ENCODE measurements at regions not wholly inside any gene's neighbourhood (a gene's known extent, or its start where the extent isn't known, plus 50 kb on each side); places are given as distances from the start of the nearest gene placed in this dataset.

GRCh38 chr6:109255946-109256640 is 126.2 kb downstream of the CD164 start:
- H3K4me1 ChIP-seq (ENCODE audit: insufficient read depth, low read length): peaks cover 43% of the 10 kb centered on the region
- CTCF ChIA-PET: no interaction called here

GRCh38 chr6:109255087-109255486 is 127.2 kb downstream of the CD164 start:
- H3K27me3 ChIP-seq (ENCODE audit: low read length): no peaks in the 10 kb centered on the region
- no peak overlapping the region for H2AFZ ChIP-seq (ENCODE audit: low read length)
- no peaks in the 10 kb centered on the region for H3K9me2 ChIP-seq (replicated peaks; ENCODE audit: low read length)
- no TSS peak for BruUV-seq (replicated peaks)
- H3K9me3 ChIP-seq (ENCODE audit: low read length): no peaks in the 10 kb centered on the region
- H3K9ac ChIP-seq (ENCODE audit: low read length): no peak overlapping the region
- ChIA-PET CTCF (no interaction called here), POLR2A (ENCODE audit: unreplicated experiment) (no interaction called here)
- peak overlapping the region; percentile 46; the same call in 1 of the 2 replicates for H3K27ac ChIP-seq (ENCODE audit: low read length)
- no peaks in the 10 kb centered on the region for H3K36me3 ChIP-seq (ENCODE audit: low read depth, low read length)
- ATAC-seq (no peak), DNase-seq (no peak)
- TF ChIP-seq EZH2 (IDR thresholded peaks at IDR 0.05; ENCODE audit: low read length, unreplicated experiment) (no peak), EZH2phosphoT487 (IDR thresholded peaks at IDR 0.05; ENCODE audit: borderline replicate concordance, low read length) (no peak), CTCF (conservative IDR thresholded peaks at IDR 0.05; ENCODE audit: low read depth, low read length) (no peak)
- H4K20me1 ChIP-seq (ENCODE audit: low read length): no peaks in the 10 kb centered on the region
- intact Hi-C loops (cut with micrococcal nuclease): loop anchor here (5.0 kb wide), 2 partner anchors 82 to 127 kb away; partner anchors contain the start of gene CD164
- no peaks in the 10 kb centered on the region for H3F3A ChIP-seq (ENCODE audit: low read length, unreplicated experiment)
- no peaks in the 10 kb centered on the region for H3K79me2 ChIP-seq (ENCODE audit: low read length)
- no peak overlapping the region for H3K4me2 ChIP-seq (ENCODE audit: low read length)
- peaks cover 38% of the 10 kb centered on the region for H3K4me1 ChIP-seq (ENCODE audit: insufficient read depth, low read length)
- H3K4me3 ChIP-seq (ENCODE audit: low read length): no peak overlapping the region

More at GRCh38 chr6:109255946-109256640, 126.2 kb downstream of the CD164 start:
- no peaks in the 10 kb centered on the region for H3K79me2 ChIP-seq (ENCODE audit: low read length)
- POLR2A ChIA-PET (ENCODE audit: unreplicated experiment): interaction anchor here (0.7 kb wide), 1 partner anchor 1943 kb away, joined by 8 read pairs; no protein-coding TSS in a partner anchor
- H3K27me3 ChIP-seq (ENCODE audit: low read length): no peaks in the 10 kb centered on the region
- H3K36me3 ChIP-seq (ENCODE audit: low read depth, low read length): no peaks in the 10 kb centered on the region
- peak overlapping the region; percentile 46 for H3K27ac ChIP-seq (ENCODE audit: low read length)
- peak; percentile 31 for DNase-seq
- H4K20me1 ChIP-seq (ENCODE audit: low read length): no peaks in the 10 kb centered on the region
- no peaks in the 10 kb centered on the region for H3K9me3 ChIP-seq (ENCODE audit: low read length)
- no peak overlapping the region for H3K9ac ChIP-seq (ENCODE audit: low read length)
- H3K9me2 ChIP-seq (replicated peaks; ENCODE audit: low read length): no peaks in the 10 kb centered on the region
- H3K4me3 ChIP-seq (ENCODE audit: low read length): no peak overlapping the region
- ATAC-seq: peak; percentile 74
- intact Hi-C loops (cut with micrococcal nuclease): loop anchor here (5.0 kb wide), 2 partner anchors 81 to 126 kb away; partner anchors contain the start of gene CD164
- TSS peak; percentile 17 for BruUV-seq (replicated peaks)
- peak overlapping the region; percentile 64; the same call in 1 of the 2 replicates for H2AFZ ChIP-seq (ENCODE audit: low read length)
- TF ChIP-seq EZH2phosphoT487 (IDR thresholded peaks at IDR 0.05; ENCODE audit: borderline replicate concordance, low read length) (no peak), EZH2 (IDR thresholded peaks at IDR 0.05; ENCODE audit: low read length, unreplicated experiment) (no peak), CTCF (conservative IDR thresholded peaks at IDR 0.05; ENCODE audit: low read depth, low read length) (no peak)
- H3K4me2 ChIP-seq (ENCODE audit: low read length): peak overlapping the region; percentile 28
- no peaks in the 10 kb centered on the region for H3F3A ChIP-seq (ENCODE audit: low read length, unreplicated experiment)

GRCh38 chr6:109253366-109253765 is 128.9 kb downstream of the CD164 start:
- intact Hi-C loops (cut with micrococcal nuclease): loop anchor here (5.0 kb wide), 1 partner anchor 51 kb away; no protein-coding TSS in a partner anchor
- TF ChIP-seq EZH2phosphoT487 (IDR thresholded peaks at IDR 0.05; ENCODE audit: borderline replicate concordance, low read length): no peak
- no peak for TF ChIP-seq CTCF (conservative IDR thresholded peaks at IDR 0.05; ENCODE audit: low read depth, low read length)
- TF ChIP-seq EZH2 (IDR thresholded peaks at IDR 0.05; ENCODE audit: low read length, unreplicated experiment): no peak
- ATAC-seq: no peak
- Histone ChIP-seq H3K4me1 (ENCODE audit: insufficient read depth, low read length) (peaks cover 38% of the 10 kb centered on the region), H3K4me3 (ENCODE audit: low read length) (no peak overlapping the region), H3K9ac (ENCODE audit: low read length) (no peak overlapping the region), H3K27ac (ENCODE audit: low read length) (peak overlapping the region; percentile 52), H2AFZ (ENCODE audit: low read length) (no peak overlapping the region), H3K4me2 (ENCODE audit: low read length) (0 out of 2 replicates have a peak overlapping the region, but pooled peaks have one; percentile 14), H3K27me3 (ENCODE audit: low read length) (no peaks in the 10 kb centered on the region), H3K79me2 (ENCODE audit: low read length) (no peaks in the 10 kb centered on the region), H3F3A (ENCODE audit: low read length, unreplicated experiment) (no peaks in the 10 kb centered on the region), H3K9me2 (replicated peaks; ENCODE audit: low read length) (no peaks in the 10 kb centered on the region), H4K20me1 (ENCODE audit: low read length) (no peaks in the 10 kb centered on the region), H3K9me3 (ENCODE audit: low read length) (no peaks in the 10 kb centered on the region), H3K36me3 (ENCODE audit: low read depth, low read length) (no peaks in the 10 kb centered on the region)
- ChIA-PET POLR2A (ENCODE audit: unreplicated experiment) (no interaction called here), CTCF (no interaction called here)
- DNase-seq: peak; percentile 43
- BruUV-seq (replicated peaks): no TSS peak
